ENCODE measurements at regions not wholly inside any gene's neighbourhood (a gene's known extent, or its start where the extent isn't known, plus 50 kb on each side); places are given as distances from the start of the nearest gene placed in this dataset.

DNA sequence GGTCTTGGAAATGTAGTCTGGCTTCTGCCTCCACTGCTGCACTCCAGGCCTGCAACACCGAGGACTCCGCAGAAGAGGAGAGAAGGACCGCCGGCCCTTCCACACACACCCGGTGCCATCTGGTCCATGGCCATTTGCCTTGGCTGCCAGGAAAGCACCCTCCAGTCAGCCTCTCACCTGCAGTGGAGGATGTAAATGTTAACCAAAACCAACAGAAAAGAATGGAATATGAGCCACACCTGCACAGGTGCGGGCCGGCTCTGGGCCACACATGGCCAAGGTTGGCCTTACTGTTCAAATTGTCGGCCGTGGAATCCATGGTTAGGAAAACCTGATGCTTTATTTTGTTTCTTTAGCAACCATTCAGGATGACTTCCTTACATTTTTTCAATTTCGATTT is 178.3 kb upstream of the C2CD4B start:
- Histone ChIP-seq H3K9me3 (ENCODE audit: control insufficient read depth, insufficient read depth, low read length) (no peaks in the 10 kb centered on the region), H3K27me3 (ENCODE audit: control insufficient read depth, insufficient read depth, low read length) (no peaks in the 10 kb centered on the region), H3K36me3 (ENCODE audit: control insufficient read depth, insufficient read depth, low read length) (no peaks in the 10 kb centered on the region), H3K4me1 (ENCODE audit: control insufficient read depth, insufficient read depth, low read length) (no peaks in the 10 kb centered on the region; the same call in 1 of the 2 replicates), H3K4me3 (ENCODE audit: low read length) (no peak overlapping the region), H3K27ac (ENCODE audit: low read length) (no peak overlapping the region)
- DNase-seq (ENCODE audit: low read depth, low spot score): no peak
- no CpG with 5 or more reads among the region's 10 CpGs for WGBS (ENCODE audit: insufficient coverage, insufficient read length)

DNA sequence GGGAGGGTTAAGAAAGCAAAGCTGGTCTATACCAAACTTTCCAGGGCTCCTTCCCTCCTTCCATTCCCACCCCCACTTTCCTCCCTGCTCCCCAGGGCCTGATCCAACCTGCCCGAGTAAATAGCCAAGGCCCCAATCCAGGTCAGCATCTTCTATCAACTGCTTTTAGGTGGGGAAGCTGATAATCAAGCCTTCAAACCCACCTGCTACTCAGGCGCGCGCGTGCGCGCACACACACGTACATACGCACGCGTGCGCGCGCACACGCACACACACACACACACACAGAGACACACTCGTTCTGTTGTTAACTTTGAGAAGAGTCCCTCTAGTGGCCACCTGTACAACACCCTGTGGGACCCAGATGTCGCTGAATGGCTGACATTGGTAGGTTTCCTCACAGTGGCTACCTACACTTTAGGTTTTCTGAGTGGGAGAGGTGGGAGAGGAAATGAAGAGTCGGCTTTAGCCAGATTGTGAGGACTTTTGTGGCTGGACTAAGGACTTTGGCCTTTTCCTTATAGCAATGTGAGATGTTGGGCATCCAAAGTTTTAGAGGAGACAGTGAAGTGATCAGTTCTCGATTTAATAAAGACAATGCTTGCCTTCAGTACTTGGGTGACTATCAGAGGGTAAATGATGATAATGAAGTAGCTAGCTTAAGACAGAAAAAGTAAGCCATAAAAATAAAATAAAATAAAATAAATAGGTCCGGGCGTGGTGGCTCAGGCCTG is 179.9 kb upstream of the C2CD4B start:
- Histone ChIP-seq H3K4me3 (ENCODE audit: low read length) (no peak overlapping the region), H3K9me3 (ENCODE audit: control insufficient read depth, insufficient read depth, low read length) (no peaks in the 10 kb centered on the region), H3K4me1 (ENCODE audit: control insufficient read depth, insufficient read depth, low read length) (no peaks in the 10 kb centered on the region; the same call in 1 of the 2 replicates), H3K27ac (ENCODE audit: low read length) (no peak overlapping the region), H3K36me3 (ENCODE audit: control insufficient read depth, insufficient read depth, low read length) (no peaks in the 10 kb centered on the region), H3K27me3 (ENCODE audit: control insufficient read depth, insufficient read depth, low read length) (no peaks in the 10 kb centered on the region)
- no CpG with 5 or more reads among the region's 21 CpGs for WGBS (ENCODE audit: insufficient coverage, insufficient read length)
- peak; percentile 74 for DNase-seq (ENCODE audit: low read depth, low spot score)

DNA sequence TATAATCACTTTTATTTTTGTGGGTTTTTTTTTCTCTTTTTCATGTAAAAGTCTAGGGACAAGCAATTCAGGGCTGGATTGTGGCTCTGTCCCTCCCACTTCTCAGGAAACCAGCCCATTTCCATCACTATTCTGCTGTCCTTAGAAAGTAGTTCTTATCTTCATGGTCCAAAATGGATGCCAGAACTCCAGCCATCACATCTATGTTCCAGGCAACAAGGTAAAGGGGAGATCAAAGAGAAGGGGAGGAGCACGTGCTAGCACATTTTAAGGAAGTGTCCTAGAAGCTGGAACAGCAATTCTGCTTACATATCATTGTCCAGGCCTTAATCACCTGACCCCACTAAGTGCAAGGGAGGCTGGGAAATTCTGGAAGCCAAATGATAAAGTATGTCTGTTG is 181.1 kb upstream of the C2CD4B start:
- WGBS (ENCODE audit: insufficient coverage, insufficient read length): no CpG with 5 or more reads among the region's 1 CpG
- H3K4me1 ChIP-seq (ENCODE audit: control insufficient read depth, insufficient read depth, low read length): no peaks in the 10 kb centered on the region; the same call in 1 of the 2 replicates
- H3K27me3 ChIP-seq (ENCODE audit: control insufficient read depth, insufficient read depth, low read length): no peaks in the 10 kb centered on the region
- no peaks in the 10 kb centered on the region for H3K9me3 ChIP-seq (ENCODE audit: control insufficient read depth, insufficient read depth, low read length)
- no peak overlapping the region for H3K27ac ChIP-seq (ENCODE audit: low read length)
- no peak overlapping the region for H3K4me3 ChIP-seq (ENCODE audit: low read length)
- no peaks in the 10 kb centered on the region for H3K36me3 ChIP-seq (ENCODE audit: control insufficient read depth, insufficient read depth, low read length)
- no peak for DNase-seq (ENCODE audit: low read depth, low spot score)

DNA sequence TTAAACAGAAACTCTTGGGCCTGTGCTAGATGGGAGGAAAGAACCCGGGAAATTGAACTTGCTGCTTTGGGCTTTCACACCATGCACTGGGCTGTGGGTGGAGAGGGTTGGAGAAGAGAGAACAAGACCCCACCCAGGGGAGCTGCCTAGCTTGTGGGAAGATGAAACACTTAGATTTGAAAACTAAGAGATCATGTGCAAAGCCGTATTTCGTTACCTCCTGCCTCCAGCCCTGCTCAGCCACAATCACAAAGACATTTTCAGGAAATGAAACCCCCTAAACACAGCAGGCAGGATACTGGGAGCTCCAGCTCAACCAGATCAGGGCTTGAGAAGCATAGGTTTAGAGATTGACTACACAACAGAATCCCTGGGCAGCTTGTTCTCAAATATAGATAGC is 183.0 kb upstream of the C2CD4B start:
- H3K36me3 ChIP-seq (ENCODE audit: control insufficient read depth, insufficient read depth, low read length): no peaks in the 10 kb centered on the region
- WGBS (ENCODE audit: insufficient coverage, insufficient read length): no CpG with 5 or more reads among the region's 3 CpGs
- no peak overlapping the region for H3K27ac ChIP-seq (ENCODE audit: low read length)
- no peaks in the 10 kb centered on the region for H3K9me3 ChIP-seq (ENCODE audit: control insufficient read depth, insufficient read depth, low read length)
- H3K27me3 ChIP-seq (ENCODE audit: control insufficient read depth, insufficient read depth, low read length): no peaks in the 10 kb centered on the region
- DNase-seq (ENCODE audit: low read depth, low spot score): no peak
- H3K4me1 ChIP-seq (ENCODE audit: control insufficient read depth, insufficient read depth, low read length): no peaks in the 10 kb centered on the region; the same call in 1 of the 2 replicates
- H3K4me3 ChIP-seq (ENCODE audit: low read length): no peak overlapping the region

DNA sequence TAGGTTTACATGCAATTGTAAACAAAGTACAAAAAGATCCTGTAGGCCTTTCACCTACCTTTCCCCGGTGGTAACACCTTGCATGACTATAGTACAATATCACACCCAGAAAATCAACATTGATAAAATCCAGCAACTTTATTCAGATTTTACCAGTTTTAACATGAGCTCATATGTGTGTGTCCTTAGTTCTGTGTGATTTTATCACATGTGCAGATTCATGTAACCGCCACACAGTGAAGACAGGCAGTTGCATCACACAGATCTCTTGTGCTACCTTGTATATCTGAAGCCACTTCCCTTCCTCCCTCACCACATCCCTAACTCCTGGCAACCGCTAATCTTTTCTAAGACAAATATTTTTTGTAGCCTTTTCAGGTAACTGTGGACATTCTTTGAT is 183.5 kb upstream of the C2CD4B start:
- Histone ChIP-seq H3K4me3 (ENCODE audit: low read length) (no peak overlapping the region), H3K27me3 (ENCODE audit: control insufficient read depth, insufficient read depth, low read length) (no peaks in the 10 kb centered on the region), H3K4me1 (ENCODE audit: control insufficient read depth, insufficient read depth, low read length) (no peaks in the 10 kb centered on the region; the same call in 1 of the 2 replicates), H3K27ac (ENCODE audit: low read length) (no peak overlapping the region), H3K9me3 (ENCODE audit: control insufficient read depth, insufficient read depth, low read length) (no peaks in the 10 kb centered on the region), H3K36me3 (ENCODE audit: control insufficient read depth, insufficient read depth, low read length) (no peaks in the 10 kb centered on the region)
- WGBS (ENCODE audit: insufficient coverage, insufficient read length): no CpG with 5 or more reads among the region's 3 CpGs
- DNase-seq (ENCODE audit: low read depth, low spot score): no peak

DNA sequence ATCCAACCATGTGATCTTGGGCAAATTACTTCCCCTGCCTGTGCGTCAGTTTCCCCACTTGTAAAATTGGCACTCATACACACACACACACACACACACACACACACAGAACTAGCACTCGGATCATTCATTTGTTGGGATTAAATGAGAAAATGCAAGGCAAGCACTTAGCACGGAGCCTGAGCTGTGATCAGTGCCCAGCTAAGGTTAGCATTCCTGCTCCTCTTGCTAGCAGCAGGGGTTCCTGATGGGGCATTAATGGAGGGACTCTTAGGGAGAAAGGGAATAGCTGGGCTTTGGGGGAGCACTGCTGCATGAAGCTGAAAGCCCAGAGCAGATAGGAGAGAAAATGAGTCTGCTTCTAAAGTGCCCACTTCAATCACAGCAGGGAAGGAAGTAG is 187.7 kb upstream of the C2CD4B start:
- Histone ChIP-seq H3K9me3 (ENCODE audit: control insufficient read depth, insufficient read depth, low read length) (no peaks in the 10 kb centered on the region), H3K27me3 (ENCODE audit: control insufficient read depth, insufficient read depth, low read length) (no peaks in the 10 kb centered on the region)
- no CpG with 5 or more reads among the region's 3 CpGs for WGBS (ENCODE audit: insufficient coverage, insufficient read length)

DNA sequence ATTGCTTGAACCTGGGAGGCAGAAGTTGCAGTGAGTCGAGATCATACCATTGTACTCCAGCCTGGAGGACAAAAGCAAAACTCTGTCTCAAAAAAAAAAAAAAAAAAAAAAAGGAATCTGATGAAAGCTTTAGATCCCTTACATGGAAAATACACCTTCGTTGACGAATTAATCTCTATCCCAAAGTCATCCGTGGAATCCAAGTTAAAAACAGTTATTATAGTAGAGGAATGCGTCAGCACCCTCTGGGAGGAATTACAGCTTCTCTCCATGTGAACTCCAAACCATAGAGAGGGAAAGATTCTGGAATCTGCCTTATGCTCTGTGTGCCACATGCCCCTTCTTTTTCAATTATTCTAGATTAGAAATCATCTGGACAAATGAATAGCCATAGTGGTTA is 192.3 kb upstream of the C2CD4B start:
- no peak overlapping the region for H3K4me3 ChIP-seq (ENCODE audit: low read length)
- no peaks in the 10 kb centered on the region for H3K4me1 ChIP-seq (ENCODE audit: control insufficient read depth, insufficient read depth, low read length)
- H3K27me3 ChIP-seq (ENCODE audit: control insufficient read depth, insufficient read depth, low read length): no peaks in the 10 kb centered on the region
- no peak for DNase-seq (ENCODE audit: low read depth, low spot score)
- H3K36me3 ChIP-seq (ENCODE audit: control insufficient read depth, insufficient read depth, low read length): no peaks in the 10 kb centered on the region
- no peak overlapping the region for H3K27ac ChIP-seq (ENCODE audit: low read length)
- no peaks in the 10 kb centered on the region for H3K9me3 ChIP-seq (ENCODE audit: control insufficient read depth, insufficient read depth, low read length)
- no CpG with 5 or more reads among the region's 5 CpGs for WGBS (ENCODE audit: insufficient coverage, insufficient read length)

More for the DNA sequence above, 187.7 kb upstream of the C2CD4B start:
- Histone ChIP-seq H3K4me1 (ENCODE audit: control insufficient read depth, insufficient read depth, low read length) (no peaks in the 10 kb centered on the region), H3K4me3 (ENCODE audit: low read length) (no peak overlapping the region), H3K27ac (ENCODE audit: low read length) (no peak overlapping the region), H3K36me3 (ENCODE audit: control insufficient read depth, insufficient read depth, low read length) (no peaks in the 10 kb centered on the region)
- DNase-seq (ENCODE audit: low read depth, low spot score): no peak

DNA sequence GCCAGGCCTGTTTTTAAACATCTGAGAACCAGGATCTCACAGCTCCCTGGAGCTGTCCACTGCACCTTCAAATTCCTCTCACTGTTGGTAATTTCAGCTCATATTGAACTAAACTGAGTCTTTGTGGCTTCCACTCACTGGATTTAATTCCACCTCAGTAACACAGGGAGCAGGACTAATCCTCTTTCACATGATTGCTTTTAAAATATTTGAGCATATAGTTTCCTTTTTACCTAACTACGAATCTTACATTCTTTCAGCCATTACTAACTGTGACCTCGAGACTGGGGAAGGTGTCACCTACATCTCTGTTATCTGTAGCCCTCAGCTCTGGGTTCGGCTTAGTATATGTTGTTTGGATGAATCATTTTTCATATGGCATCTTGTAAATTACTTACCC is 194.3 kb upstream of the C2CD4B start:
- H3K4me3 ChIP-seq (ENCODE audit: low read length): no peak overlapping the region
- H3K36me3 ChIP-seq (ENCODE audit: control insufficient read depth, insufficient read depth, low read length): no peaks in the 10 kb centered on the region
- no peaks in the 10 kb centered on the region for H3K4me1 ChIP-seq (ENCODE audit: control insufficient read depth, insufficient read depth, low read length)
- no peaks in the 10 kb centered on the region for H3K27me3 ChIP-seq (ENCODE audit: control insufficient read depth, insufficient read depth, low read length)
- H3K27ac ChIP-seq (ENCODE audit: low read length): no peak overlapping the region
- DNase-seq (ENCODE audit: low read depth, low spot score): no peak
- no CpG with 5 or more reads among the region's 3 CpGs for whole genome bisulfite sequencing (ENCODE audit: insufficient coverage, insufficient read length)
- H3K9me3 ChIP-seq (ENCODE audit: control insufficient read depth, insufficient read depth, low read length): no peaks in the 10 kb centered on the region

DNA sequence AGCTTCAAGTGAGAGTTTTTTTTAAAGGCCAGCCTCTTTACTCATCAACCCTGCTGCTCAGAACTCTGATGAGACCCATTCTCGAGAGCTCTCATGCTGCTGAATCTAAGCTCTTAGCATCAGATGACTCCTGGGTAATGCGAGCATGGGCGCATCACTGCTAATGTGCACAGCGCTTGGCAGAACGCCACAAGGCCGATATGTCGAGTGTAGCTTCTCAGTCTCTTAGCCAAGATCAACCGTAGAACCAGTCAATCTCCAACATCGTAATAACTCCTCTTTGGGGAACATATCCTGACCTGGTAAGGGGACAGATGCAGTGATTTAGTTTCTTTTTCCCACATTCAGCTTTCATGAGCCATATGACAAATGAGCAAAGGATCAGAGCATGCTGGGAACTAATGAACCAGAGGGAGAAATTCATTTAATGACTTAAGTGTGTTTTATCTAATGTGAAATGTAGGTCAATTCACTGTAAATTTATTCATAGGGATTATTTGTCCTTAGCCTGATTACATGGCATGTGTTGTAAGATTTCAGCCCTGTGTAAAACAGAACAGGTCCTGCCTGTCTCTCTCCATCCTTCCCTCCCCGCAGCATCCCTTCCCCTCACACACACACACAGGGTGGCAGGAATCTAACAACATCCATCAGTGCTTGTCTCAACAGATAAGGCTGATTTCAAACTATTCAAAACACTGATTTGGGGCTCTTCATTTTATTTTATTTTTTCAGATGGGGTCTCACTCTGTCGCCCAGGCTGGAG is 195.4 kb upstream of the C2CD4B start:
- H3K4me1 ChIP-seq (ENCODE audit: control insufficient read depth, insufficient read depth, low read length): no peaks in the 10 kb centered on the region
- no peaks in the 10 kb centered on the region for H3K27me3 ChIP-seq (ENCODE audit: control insufficient read depth, insufficient read depth, low read length)
- H3K9me3 ChIP-seq (ENCODE audit: control insufficient read depth, insufficient read depth, low read length): no peaks in the 10 kb centered on the region
- WGBS (ENCODE audit: insufficient coverage, insufficient read length): no CpG with 5 or more reads among the region's 11 CpGs
- no peak overlapping the region for H3K27ac ChIP-seq (ENCODE audit: low read length)
- DNase-seq (ENCODE audit: low read depth, low spot score): no peak
- no peaks in the 10 kb centered on the region for H3K36me3 ChIP-seq (ENCODE audit: control insufficient read depth, insufficient read depth, low read length)
- H3K4me3 ChIP-seq (ENCODE audit: low read length): no peak overlapping the region

DNA sequence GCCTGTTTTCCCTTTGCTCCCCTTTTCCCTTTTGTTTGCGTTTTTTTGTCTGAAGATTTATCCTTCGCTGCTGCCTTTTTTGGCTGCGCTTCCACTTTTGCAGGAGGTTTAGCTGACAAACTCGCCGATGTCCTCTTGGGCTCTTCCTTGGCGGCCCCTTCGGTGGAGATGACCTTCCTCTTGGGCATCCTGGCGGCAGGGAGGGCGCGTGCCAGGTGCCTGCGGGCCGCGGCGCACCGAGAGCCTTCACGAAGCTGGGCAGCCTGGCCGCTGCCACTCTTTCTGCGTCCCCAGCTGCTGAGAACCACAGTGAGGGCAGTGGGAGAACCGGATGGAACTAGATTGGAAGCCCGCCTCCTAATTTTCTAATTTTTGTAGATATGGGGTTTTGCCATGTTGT is 197.1 kb upstream of the C2CD4B start:
- Histone ChIP-seq H3K9me3 (ENCODE audit: control insufficient read depth, insufficient read depth, low read length) (no peaks in the 10 kb centered on the region), H3K27me3 (ENCODE audit: control insufficient read depth, insufficient read depth, low read length) (no peaks in the 10 kb centered on the region), H3K27ac (ENCODE audit: low read length) (no peak overlapping the region), H3K4me3 (ENCODE audit: low read length) (no peak overlapping the region), H3K36me3 (ENCODE audit: control insufficient read depth, insufficient read depth, low read length) (no peaks in the 10 kb centered on the region), H3K4me1 (ENCODE audit: control insufficient read depth, insufficient read depth, low read length) (no peaks in the 10 kb centered on the region)
- WGBS (ENCODE audit: insufficient coverage, insufficient read length): no CpG with 5 or more reads among the region's 20 CpGs
- no peak for DNase-seq (ENCODE audit: low read depth, low spot score)
